Adrenal gland (tissue), 5 donors: ENCODE measurements at regions not wholly inside any gene's neighbourhood (a gene's known extent, or its start where the extent isn't known, plus 50 kb on each side); places are given as distances from the start of the nearest gene placed in this dataset.

ENCODE experiments used
- POLR2A ChIP-seq, 2 donors: fragments of 450-650 bp; IDR thresholded peaks; one replicate each; pipeline ENCODE4 v1.6.1; 2017; ENCODE audit warnings: antibody characterized with exemption in 2 of 2, mild to moderate bottlenecking in 2 of 2, moderate library complexity in 1 of 2
- TF ChIP-seq, protein P1 (sequence below), 6 experiments: fragments of 450-650 bp in 4 of 6; fragments of 200-600 bp in 2 of 6; sonication (generic) in 1 of 6; IDR thresholded peaks; 1 replicate in 5 of 6; 2 replicates in 1 of 6; pipeline versions ENCODE4 v1.5.1 to v1.8.0; 2016 to 2021; ENCODE audit warnings: antibody characterized with exemption in 6 of 6, mild to moderate bottlenecking in 2 of 6, moderate library complexity in 1 of 6
- donor health status: DM: no; HTN: no; CAD: no.

DNA sequence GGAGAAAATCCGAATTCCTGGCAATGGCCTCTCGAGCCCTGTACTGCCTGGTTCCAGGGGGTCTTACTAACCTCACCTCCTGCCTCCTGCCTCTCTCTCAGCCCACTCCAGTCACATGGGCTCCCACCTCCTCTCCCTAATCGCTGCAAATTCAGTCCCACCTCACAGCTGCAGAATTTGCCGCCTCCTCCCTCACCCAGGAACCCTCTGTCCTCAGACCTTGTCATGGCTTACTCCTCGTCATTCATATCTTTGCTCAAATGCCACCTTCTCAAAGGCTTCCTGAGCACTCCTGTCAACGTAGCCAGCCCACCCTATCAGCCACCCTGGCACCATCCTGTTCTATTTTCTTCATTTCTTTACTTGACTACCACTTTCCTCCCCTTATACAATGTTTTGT, 89.0 kb downstream of the SLC2A10 start:
- TF ChIP-seq, protein P1, sequence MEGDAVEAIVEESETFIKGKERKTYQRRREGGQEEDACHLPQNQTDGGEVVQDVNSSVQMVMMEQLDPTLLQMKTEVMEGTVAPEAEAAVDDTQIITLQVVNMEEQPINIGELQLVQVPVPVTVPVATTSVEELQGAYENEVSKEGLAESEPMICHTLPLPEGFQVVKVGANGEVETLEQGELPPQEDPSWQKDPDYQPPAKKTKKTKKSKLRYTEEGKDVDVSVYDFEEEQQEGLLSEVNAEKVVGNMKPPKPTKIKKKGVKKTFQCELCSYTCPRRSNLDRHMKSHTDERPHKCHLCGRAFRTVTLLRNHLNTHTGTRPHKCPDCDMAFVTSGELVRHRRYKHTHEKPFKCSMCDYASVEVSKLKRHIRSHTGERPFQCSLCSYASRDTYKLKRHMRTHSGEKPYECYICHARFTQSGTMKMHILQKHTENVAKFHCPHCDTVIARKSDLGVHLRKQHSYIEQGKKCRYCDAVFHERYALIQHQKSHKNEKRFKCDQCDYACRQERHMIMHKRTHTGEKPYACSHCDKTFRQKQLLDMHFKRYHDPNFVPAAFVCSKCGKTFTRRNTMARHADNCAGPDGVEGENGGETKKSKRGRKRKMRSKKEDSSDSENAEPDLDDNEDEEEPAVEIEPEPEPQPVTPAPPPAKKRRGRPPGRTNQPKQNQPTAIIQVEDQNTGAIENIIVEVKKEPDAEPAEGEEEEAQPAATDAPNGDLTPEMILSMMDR (IDR thresholded peaks at IDR 0.05) = no peak
- no peak for TF ChIP-seq POLR2A (IDR thresholded peaks at IDR 0.05)
